IPS-20b (cell line): ENCODE measurements at regions not wholly inside any gene's neighbourhood (a gene's known extent, or its start where the extent isn't known, plus 50 kb on each side); places are given as distances from the start of the nearest gene placed in this dataset.
"Not testable (repeated sequence)": the region's sequence is repeated elsewhere in the genome, so short reads cannot be mapped to it uniquely, and the experiment has no call there.

Experiments used
- H3K27ac ChIP-seq: one replicate; pipeline ENCODE4 v1.5.1; 2013; ENCODE audit warnings: low read length
- H3K27me3 ChIP-seq: 2 replicates; pipeline ENCODE4 v1.6.1; 2013; ENCODE audit warnings: mild to moderate bottlenecking, low read length, inconsistent platforms; ENCODE audit not compliant: insufficient read depth
- H3K36me3 ChIP-seq: 2 replicates; pipeline ENCODE4 v1.6.1; 2013; ENCODE audit warnings: low read depth, mild to moderate bottlenecking, inconsistent platforms, low read length, moderate library complexity; ENCODE audit not compliant: insufficient read depth
- H3K4me1 ChIP-seq: 2 replicates; pipeline ENCODE4 v1.6.1; 2013; ENCODE audit warnings: mild to moderate bottlenecking, control low read depth, inconsistent platforms, low read length, moderate library complexity; ENCODE audit not compliant: insufficient read depth
- H3K4me3 ChIP-seq: 2 replicates; pipeline ENCODE4 v1.5.1; 2013; ENCODE audit warnings: mild to moderate bottlenecking, low read length, inconsistent platforms
- H3K9ac ChIP-seq: 2 replicates; pipeline ENCODE4 v1.6.1; 2013; ENCODE audit warnings: low read depth, mild to moderate bottlenecking, inconsistent platforms, low read length, moderate library complexity
- H3K9me3 ChIP-seq: 2 replicates; pipeline ENCODE4 v1.6.1; 2013; ENCODE audit warnings: mild to moderate bottlenecking, low read depth, low read length, inconsistent platforms; ENCODE audit not compliant: insufficient read depth

DNA sequence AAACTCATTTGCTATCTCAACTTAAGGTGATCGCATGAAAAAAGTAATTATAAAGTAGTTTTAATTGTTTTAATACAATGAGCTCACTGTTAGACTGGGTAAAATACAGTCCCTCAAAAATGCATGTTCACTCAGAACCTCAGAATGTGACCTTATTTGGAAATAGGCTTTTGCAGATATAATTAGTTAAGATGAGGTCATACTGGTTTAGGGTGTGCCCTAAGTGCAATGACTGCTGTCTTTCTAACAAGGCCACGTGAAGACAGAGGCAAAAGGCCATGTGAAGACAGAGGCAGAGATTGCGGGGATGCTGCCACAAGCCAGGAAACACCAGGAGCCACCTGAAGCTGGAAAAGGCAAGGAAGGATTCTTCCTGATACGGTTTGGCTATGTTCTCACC lies 262.1 kb downstream of the NKX6-1 start:
- H3K27ac ChIP-seq, result no peak overlapping the region
- H3K9me3 ChIP-seq, result no peaks in the 10 kb centered on the region
- no peaks in the 10 kb centered on the region for H3K36me3 ChIP-seq
- H3K27me3 ChIP-seq, result no peaks in the 10 kb centered on the region
- no peak overlapping the region for H3K9ac ChIP-seq
- 0 out of 2 replicates have a peak, but pooled peaks cover 3% of the 10 kb centered on the region for H3K4me1 ChIP-seq
- no peak overlapping the region for H3K4me3 ChIP-seq

DNA sequence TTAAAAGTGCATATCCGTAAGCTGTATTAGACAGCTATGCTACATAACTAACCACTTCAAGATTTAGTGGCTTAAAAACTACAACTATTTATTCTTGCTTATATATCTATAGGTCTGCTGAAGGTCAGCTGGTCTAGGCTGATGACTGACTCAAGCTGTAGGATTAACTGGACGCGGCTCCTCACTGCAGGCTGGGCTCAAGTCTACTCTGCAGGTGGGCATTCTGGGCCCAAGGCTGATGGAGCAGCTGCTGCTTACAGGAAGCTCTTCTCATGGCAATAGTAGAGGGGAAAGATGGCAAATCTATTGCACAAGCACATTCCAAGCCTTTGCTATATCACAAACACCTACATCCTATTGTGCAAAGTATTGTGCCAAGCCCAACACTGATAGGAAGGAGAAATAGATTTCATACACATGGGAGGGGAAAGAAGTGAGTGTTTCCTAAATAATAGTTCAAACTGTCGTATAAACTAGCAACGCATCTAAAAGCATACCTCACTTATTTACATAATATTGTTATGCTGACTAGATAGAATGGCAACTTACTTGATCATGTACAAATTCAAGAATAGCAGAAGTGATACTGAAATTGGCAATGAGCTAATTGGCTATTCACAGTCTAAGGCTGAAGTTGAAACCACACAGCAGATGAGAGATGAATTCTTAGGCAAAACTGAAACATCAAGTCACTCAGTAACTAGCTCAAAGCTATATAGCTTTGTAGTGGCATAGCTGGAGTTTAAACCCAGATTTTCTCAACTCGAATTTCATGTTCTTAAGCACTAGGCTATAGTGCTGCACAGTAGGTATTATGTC lies 263.8 kb downstream of the NKX6-1 start:
- Histone ChIP-seq H3K4me1 (0 out of 2 replicates have a peak, but pooled peaks cover 3% of the 10 kb centered on the region), H3K36me3 (no peaks in the 10 kb centered on the region), H3K9me3 (no peaks in the 10 kb centered on the region), H3K27ac (no peak overlapping the region), H3K9ac (no peak overlapping the region), H3K27me3 (no peaks in the 10 kb centered on the region), H3K4me3 (no peak overlapping the region)

DNA sequence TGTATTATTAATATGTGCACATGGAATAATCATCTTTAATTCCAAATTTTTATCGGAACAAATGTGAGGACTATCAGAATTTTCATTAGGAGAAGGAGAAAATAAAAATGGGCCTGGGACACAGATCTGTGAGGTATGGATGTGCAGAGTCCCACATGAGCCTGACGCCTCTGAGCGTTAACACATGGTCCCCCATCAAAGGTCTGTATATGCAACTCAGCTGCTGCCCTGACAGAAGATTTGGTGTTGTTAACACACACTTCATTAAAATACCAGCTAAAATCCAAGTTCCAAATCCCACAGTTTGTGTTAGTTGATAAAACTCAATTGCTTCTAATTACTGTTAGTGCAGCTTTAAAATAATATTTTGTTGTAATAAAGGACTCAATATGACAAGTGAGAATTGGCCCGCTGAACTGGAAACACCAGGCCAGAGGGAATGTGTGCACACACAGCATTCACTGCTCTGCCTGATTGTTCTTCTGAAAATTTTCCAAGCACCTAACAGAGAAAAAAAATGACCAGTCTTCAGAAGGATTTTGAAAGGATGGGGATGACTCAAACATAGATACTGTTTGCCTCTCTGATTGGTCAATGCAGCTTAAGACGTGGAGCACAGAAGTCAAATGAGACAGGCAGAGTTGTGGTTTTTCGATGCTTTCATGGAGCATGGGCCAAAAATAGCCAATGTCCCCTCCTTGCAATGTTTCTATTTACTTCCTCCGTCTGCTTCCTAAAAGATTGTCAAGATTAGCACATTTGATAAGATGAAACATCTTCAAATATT lies 266.6 kb downstream of the NKX6-1 start:
- H3K9ac ChIP-seq, result no peak overlapping the region
- no peaks in the 10 kb centered on the region for H3K9me3 ChIP-seq
- H3K27ac ChIP-seq, result no peak overlapping the region
- 0 out of 2 replicates have a peak, but pooled peaks cover 3% of the 10 kb centered on the region for H3K4me1 ChIP-seq
- H3K27me3 ChIP-seq, result no peaks in the 10 kb centered on the region
- H3K4me3 ChIP-seq, result no peak overlapping the region
- H3K36me3 ChIP-seq, result no peaks in the 10 kb centered on the region

DNA sequence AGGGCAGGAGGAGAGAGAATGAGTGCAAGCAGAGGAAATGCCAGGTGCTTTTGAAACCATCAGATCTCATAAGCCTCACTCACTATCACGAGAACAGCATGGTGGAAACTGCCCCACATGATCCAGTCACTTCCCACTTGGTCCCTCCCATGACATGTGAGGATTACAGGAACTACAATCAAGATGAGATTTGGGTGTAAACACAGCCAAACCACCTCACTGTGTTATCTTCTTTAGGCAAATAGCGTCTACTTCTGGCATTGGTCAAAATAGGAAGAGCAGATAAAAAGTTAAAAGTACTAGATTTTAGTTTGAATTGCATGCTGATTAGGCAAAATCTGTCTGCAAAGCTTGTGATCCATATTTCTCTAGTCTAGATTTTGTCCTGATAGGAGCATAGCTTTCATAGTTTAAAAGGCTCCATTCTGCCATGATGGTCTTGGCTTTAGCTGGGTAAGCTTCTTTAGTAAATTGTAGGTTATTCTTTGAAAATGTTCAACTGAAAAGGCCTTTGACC lies 267.5 kb downstream of the NKX6-1 start:
- Histone ChIP-seq H3K9me3 (no peaks in the 10 kb centered on the region), H3K4me1 (0 out of 2 replicates have a peak, but pooled peaks cover 3% of the 10 kb centered on the region), H3K27ac (no peak overlapping the region), H3K27me3 (no peaks in the 10 kb centered on the region), H3K36me3 (no peaks in the 10 kb centered on the region), H3K9ac (no peak overlapping the region), H3K4me3 (no peak overlapping the region)

DNA sequence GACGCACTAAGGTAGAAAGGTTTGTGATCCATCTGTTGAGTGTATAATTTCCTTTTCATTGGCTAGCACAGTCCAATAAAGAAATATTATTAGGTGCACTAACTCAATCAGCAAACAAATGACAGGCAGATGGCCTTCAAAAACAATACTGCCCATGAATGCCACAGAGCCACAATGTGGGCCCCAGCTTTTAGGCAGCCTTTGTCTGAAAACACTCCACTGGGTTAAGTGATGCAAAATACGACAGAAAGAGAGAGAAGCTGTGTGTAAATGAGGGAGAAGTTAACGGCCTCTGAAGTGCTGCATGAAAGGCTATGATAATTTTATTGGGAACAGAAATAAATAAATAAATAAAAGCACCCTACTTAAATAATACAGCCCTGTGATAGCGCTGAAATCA lies 274.6 kb downstream of the NKX6-1 start:
- H3K4me1 ChIP-seq, result peaks cover 14% of the 10 kb centered on the region
- no peak overlapping the region for H3K9ac ChIP-seq
- no peaks in the 10 kb centered on the region for H3K9me3 ChIP-seq
- H3K27me3 ChIP-seq, result peaks cover 6% of the 10 kb centered on the region; the same call in 1 of the 2 replicates
- no peaks in the 10 kb centered on the region for H3K36me3 ChIP-seq
- no peak overlapping the region for H3K27ac ChIP-seq
- H3K4me3 ChIP-seq, result no peak overlapping the region; the same call in 1 of the 2 replicates

DNA sequence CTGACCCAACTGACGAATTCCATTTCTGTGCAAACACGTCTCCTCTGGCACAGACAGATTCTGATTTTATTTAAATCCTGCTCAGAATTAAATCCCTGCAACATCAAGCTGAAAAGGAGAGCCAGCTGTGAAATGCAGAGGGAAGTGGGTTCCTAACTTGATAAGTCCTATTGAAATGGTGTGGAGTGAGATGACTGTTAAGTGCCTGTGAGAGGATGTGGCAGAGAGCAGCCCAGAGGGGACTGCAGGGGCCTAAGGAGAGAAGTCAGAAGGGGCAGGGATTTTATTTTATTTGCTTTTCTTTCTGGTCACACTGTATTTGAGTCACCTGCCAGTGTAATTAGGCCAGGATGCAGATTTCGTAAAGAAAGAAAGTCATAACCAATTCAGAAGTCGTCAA lies 277.4 kb downstream of the NKX6-1 start:
- H3K9ac ChIP-seq, result no peak overlapping the region
- peaks cover 6% of the 10 kb centered on the region; the same call in 1 of the 2 replicates for H3K27me3 ChIP-seq
- H3K36me3 ChIP-seq, result no peaks in the 10 kb centered on the region
- H3K9me3 ChIP-seq, result no peaks in the 10 kb centered on the region
- H3K4me1 ChIP-seq, result peaks cover 20% of the 10 kb centered on the region
- H3K27ac ChIP-seq, result no peak overlapping the region
- H3K4me3 ChIP-seq, result no peak overlapping the region

DNA sequence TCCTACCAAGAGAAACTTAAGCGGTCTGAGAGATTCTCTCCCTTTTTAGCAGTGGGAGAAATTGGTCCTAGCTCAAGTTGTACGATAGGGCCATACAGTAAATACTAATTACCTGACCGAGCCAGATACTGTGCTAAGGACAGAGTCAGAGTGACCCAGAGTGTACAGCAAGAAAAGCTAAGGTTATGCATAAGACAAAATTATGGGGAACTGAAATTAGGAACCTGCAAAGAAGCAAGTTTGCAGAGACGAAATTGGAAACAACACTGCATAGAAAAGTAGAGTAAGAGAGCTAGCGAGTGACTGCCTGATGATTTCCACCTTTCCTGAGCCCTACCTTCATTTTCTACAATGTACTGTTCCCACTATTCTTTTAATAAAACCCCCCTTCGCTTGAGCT lies 278.1 kb downstream of the NKX6-1 start:
- H3K9ac ChIP-seq, result no peak overlapping the region

DNA sequence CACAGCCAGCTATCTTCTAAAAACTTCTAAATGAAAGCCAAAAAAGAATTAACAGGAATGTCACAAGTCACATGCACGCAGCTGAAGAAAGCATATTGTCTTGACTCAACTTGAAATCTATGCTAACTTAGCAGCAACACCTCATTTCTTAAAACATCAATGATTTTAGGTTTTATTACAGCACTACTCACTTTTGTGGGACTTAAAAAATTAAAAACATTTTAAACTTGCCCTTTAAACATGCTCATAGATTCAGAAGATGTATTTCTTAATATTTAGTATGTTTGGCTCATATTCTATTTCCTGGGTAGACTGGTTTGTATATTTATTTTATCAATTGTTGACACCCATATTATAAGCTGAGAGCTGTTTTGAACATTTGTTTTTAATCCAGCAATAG lies 279.4 kb downstream of the NKX6-1 start:
- no peaks in the 10 kb centered on the region for H3K36me3 ChIP-seq
- H3K4me1 ChIP-seq, result peaks cover 20% of the 10 kb centered on the region
- H3K27ac ChIP-seq, result no peak overlapping the region
- no peaks in the 10 kb centered on the region for H3K9me3 ChIP-seq
- H3K27me3 ChIP-seq, result peaks cover 6% of the 10 kb centered on the region; the same call in 1 of the 2 replicates
- H3K4me3 ChIP-seq, result no peak overlapping the region
- no peak overlapping the region for H3K9ac ChIP-seq

More for the DNA sequence above, 278.1 kb downstream of the NKX6-1 start:
- Histone ChIP-seq H3K4me3 (no peak overlapping the region), H3K27ac (no peak overlapping the region), H3K36me3 (no peaks in the 10 kb centered on the region), H3K27me3 (peaks cover 6% of the 10 kb centered on the region; the same call in 1 of the 2 replicates), H3K4me1 (peaks cover 20% of the 10 kb centered on the region), H3K9me3 (no peaks in the 10 kb centered on the region)

DNA sequence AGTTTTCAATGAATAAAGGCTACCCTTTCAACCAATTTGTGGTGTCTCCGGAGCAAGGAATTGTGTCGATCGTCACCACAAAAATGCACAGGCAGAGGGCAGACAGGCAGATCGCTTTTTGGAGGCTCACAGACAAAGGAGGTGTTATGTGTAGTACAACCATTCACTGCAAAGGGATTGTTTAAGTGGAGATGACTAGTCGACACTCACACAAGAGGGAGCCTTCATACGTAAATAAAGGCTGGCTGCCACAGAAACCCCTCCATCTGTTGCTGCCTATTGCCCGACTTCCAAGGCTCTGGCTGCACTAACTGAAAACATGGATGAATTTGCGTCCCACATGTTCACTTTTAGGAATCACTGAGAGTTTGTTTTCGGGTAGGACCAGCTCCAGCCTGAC lies 281.1 kb downstream of the NKX6-1 start:
- Histone ChIP-seq H3K4me3 (no peak overlapping the region), H3K27me3 (peaks cover 6% of the 10 kb centered on the region; the same call in 1 of the 2 replicates), H3K9ac (no peak overlapping the region), H3K27ac (no peak overlapping the region), H3K36me3 (no peaks in the 10 kb centered on the region), H3K4me1 (peaks cover 6% of the 10 kb centered on the region; the same call in 1 of the 2 replicates), H3K9me3 (no peaks in the 10 kb centered on the region)

DNA sequence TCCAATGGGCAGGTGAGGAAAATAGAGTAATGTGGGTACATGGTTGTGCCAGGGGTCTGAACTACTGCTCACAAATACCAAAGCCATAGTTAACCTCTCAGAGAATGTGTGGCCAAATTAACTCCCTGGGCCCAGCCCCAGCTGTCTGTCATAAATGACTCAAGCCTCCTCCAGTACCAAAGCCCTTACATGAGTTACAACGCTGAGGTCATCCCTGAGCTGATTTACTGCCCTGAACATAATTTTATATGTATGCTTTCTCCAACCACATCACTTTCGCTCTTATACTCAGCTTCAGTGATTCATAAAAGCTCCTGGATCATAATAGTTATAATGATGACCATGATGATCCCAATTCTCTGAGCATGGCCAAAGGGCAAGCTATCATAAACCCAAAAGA lies 283.9 kb downstream of the NKX6-1 start:
- H3K4me3 ChIP-seq, result no peak overlapping the region
- H3K9ac ChIP-seq, result no peak overlapping the region
- H3K4me1 ChIP-seq, result peaks cover 6% of the 10 kb centered on the region; the same call in 1 of the 2 replicates
- no peaks in the 10 kb centered on the region for H3K36me3 ChIP-seq
- H3K27me3 ChIP-seq, result no peaks in the 10 kb centered on the region
- H3K9me3 ChIP-seq, result no peaks in the 10 kb centered on the region
- no peak overlapping the region for H3K27ac ChIP-seq

DNA sequence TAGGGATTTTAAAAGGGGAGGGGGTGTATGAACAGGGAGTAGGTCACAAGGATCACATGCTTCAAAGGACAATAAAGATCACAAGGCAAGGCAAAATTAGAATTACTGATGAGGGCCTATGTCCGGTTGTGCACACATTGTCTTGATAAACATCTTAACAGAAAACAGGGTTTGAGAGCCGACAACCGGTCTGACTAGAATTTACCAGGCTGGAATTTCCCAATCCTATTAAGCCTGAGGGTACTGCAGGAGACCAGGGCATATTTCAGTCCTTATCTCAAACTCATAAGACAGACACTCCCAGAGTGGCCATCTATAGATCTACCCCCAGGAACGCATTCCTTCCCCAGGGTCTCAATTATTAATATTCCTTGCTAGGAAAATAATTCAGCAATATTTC lies 292.9 kb downstream of the NKX6-1 start:
- H3K4me1 ChIP-seq, H3K27me3 ChIP-seq, H3K27ac ChIP-seq, H3K36me3 ChIP-seq, H3K4me3 ChIP-seq, H3K9ac ChIP-seq: not testable (repeated sequence)
- peaks cover 15% of the 10 kb centered on the region for H3K9me3 ChIP-seq
